ENCODE measurements at regions not wholly inside any gene's neighbourhood (a gene's known extent, or its start where the extent isn't known, plus 50 kb on each side); places are given as distances from the start of the nearest gene placed in this dataset.
"Not testable (repeated sequence)": the region's sequence is repeated elsewhere in the genome, so short reads cannot be mapped to it uniquely, and the experiment has no call there.

GRCh38 chr12:88816201-88816600 lies 235.9 kb upstream of the KITLG start:
- no peak for DNase-seq (ENCODE audit: low spot score)

- no peak for DNase-seq (ENCODE audit: low spot score)
These were observed 234.5 kb upstream of the KITLG start for GRCh38 chr12:88814779-88815178.

- no peak for DNase-seq (ENCODE audit: low spot score)
These were observed 232.3 kb upstream of the KITLG start for GRCh38 chr12:88812610-88813009.

GRCh38 chr12:88810806-88811205 lies 230.5 kb upstream of the KITLG start:
- no peak for DNase-seq (ENCODE audit: low spot score)

GRCh38 chr12:88809841-88810240 lies 229.6 kb upstream of the KITLG start:
- not testable (repeated sequence) for DNase-seq (ENCODE audit: low spot score)

GRCh38 chr12:88805692-88806091 lies 225.4 kb upstream of the KITLG start:
- DNase-seq (ENCODE audit: low spot score) = no peak

GRCh38 chr12:88805286-88805685 lies 225.0 kb upstream of the KITLG start:
- DNase-seq (ENCODE audit: low spot score) = no peak

- DNase-seq (ENCODE audit: low spot score) = no peak
These were observed 221.9 kb upstream of the KITLG start for GRCh38 chr12:88802096-88802706.

GRCh38 chr12:88801227-88802095 lies 221.2 kb upstream of the KITLG start:
- no peak for DNase-seq (ENCODE audit: low spot score)

GRCh38 chr12:88793096-88793495 lies 212.8 kb upstream of the KITLG start:
- DNase-seq (ENCODE audit: low spot score) = no peak

- DNase-seq (ENCODE audit: low spot score) = no peak
These were observed 210.0 kb upstream of the KITLG start for GRCh38 chr12:88790231-88790630.

GRCh38 chr12:88784166-88784565 lies 203.9 kb upstream of the KITLG start:
- no peak for DNase-seq (ENCODE audit: low spot score)

- DNase-seq (ENCODE audit: low spot score) = no peak
These were observed 202.1 kb upstream of the KITLG start for GRCh38 chr12:88782351-88782750.

GRCh38 chr12:88781909-88782308 lies 201.6 kb upstream of the KITLG start:
- no peak for DNase-seq (ENCODE audit: low spot score)

- DNase-seq (ENCODE audit: low spot score) = no peak
These were observed 197.8 kb upstream of the KITLG start for GRCh38 chr12:88778064-88778463.

- DNase-seq (ENCODE audit: low spot score) = no peak
These were observed 195.5 kb upstream of the KITLG start for GRCh38 chr12:88775742-88776151.

GRCh38 chr12:88767699-88768098 lies 187.4 kb upstream of the KITLG start:
- no peak for DNase-seq (ENCODE audit: low spot score)

- no peak for DNase-seq (ENCODE audit: low spot score)
These were observed 184.7 kb upstream of the KITLG start for GRCh38 chr12:88764781-88765480.

- DNase-seq (ENCODE audit: low spot score) = no peak
These were observed 183.3 kb upstream of the KITLG start for GRCh38 chr12:88763536-88764100.

- no peak for DNase-seq (ENCODE audit: low spot score)
These were observed 177.9 kb upstream of the KITLG start for GRCh38 chr12:88758176-88758575.

- DNase-seq (ENCODE audit: low spot score) = no peak
These were observed 176.6 kb upstream of the KITLG start for GRCh38 chr12:88756917-88757316.

- DNase-seq (ENCODE audit: low spot score) = no peak
These were observed 175.9 kb upstream of the KITLG start for GRCh38 chr12:88756153-88756552.

GRCh38 chr12:88753707-88754106 lies 173.4 kb upstream of the KITLG start:
- DNase-seq (ENCODE audit: low spot score) = no peak
